PC-3 (cell line): ENCODE measurements at regions not wholly inside any gene's neighbourhood (a gene's known extent, or its start where the extent isn't known, plus 50 kb on each side); places are given as distances from the start of the nearest gene placed in this dataset.

ENCODE experiments used
- ATAC-seq: fragments of 200-7000 bp; cut with Tn5 transposase; 2 replicates; pipeline ENCODE4 v1.9.1; 2020; ENCODE audit warnings: mild to moderate bottlenecking, moderate library complexity
- BruUV-seq: library from RNA; stranded (reverse); fragments of 400-500 nt; replicated peaks from 2 replicates; lab custom pipeline; 2021; lab: Mats Ljungman, UMichigan
- CTCF ChIA-PET: fragments of 300-600 bp; sonication (Branson Sonifier 250); formaldehyde crosslinking; loops from one replicate; lab custom pipeline; 2022; ENCODE audit warnings: antibody characterized with exemption; lab: Charles Lee
- POLR2A ChIA-PET: fragments of 300-600 bp; sonication (Branson Sonifier 250); formaldehyde crosslinking; loops from one replicate; lab custom pipeline; 2022; ENCODE audit warnings: antibody characterized with exemption; ENCODE audit not compliant: unreplicated experiment; lab: Charles Lee
- DNase-seq: peaks from one replicate; pipeline ENCODE4 v3.0.0-alpha.2; 2015
- H2AFZ ChIP-seq: fragments of 300-600 bp; sonication (generic); 2 replicates; pipeline ENCODE4 v1.6.0; 2016; ENCODE audit warnings: antibody characterized with exemption, low read length
- H3F3A ChIP-seq: fragments of 300-600 bp; sonication (generic); one replicate; pipeline ENCODE4 v1.6.0; 2017; ENCODE audit warnings: antibody characterized with exemption, low read length, control low read depth, mild to moderate bottlenecking; ENCODE audit not compliant: unreplicated experiment
- H3K27ac ChIP-seq: fragments of 300-600 bp; sonication (generic); 2 replicates; pipeline ENCODE4 v1.5.1; 2016; ENCODE audit warnings: mild to moderate bottlenecking, low read length
- H3K27me3 ChIP-seq: fragments of 300-600 bp; sonication (generic); 2 replicates; pipeline ENCODE4 v1.6.1; 2016; ENCODE audit warnings: low read length, mixed read lengths
- H3K36me3 ChIP-seq: fragments of 300-600 bp; sonication (generic); 2 replicates; pipeline ENCODE4 v1.6.1; 2016; ENCODE audit warnings: low read depth, mixed run types, low read length, mixed read lengths
- H3K4me1 ChIP-seq: fragments of 300-600 bp; sonication (generic); 2 replicates; pipeline ENCODE4 v1.5.1; 2016; ENCODE audit warnings: low read length; ENCODE audit not compliant: insufficient read depth
- H3K4me2 ChIP-seq: fragments of 300-600 bp; sonication (generic); 2 replicates; pipeline ENCODE4 v1.6.0; 2016; ENCODE audit warnings: low read length
- H3K4me3 ChIP-seq: fragments of 300-600 bp; sonication (generic); 2 replicates; pipeline ENCODE4 v1.5.1; 2016; ENCODE audit warnings: mild to moderate bottlenecking, low read length, mixed read lengths
- H3K79me2 ChIP-seq: fragments of 300-600 bp; sonication (generic); 2 replicates; pipeline ENCODE4 v1.6.1; 2017; ENCODE audit warnings: low read length, mixed read lengths
- H3K9ac ChIP-seq: fragments of 300-600 bp; sonication (generic); 2 replicates; pipeline ENCODE4 v1.6.0; 2016; ENCODE audit warnings: mild to moderate bottlenecking, low read length
- H3K9me2 ChIP-seq: fragments of 300-600 bp; sonication (generic); replicated peaks from 2 replicates; pipeline ENCODE4 v1.6.1; 2016; ENCODE audit warnings: mixed run types, low read length, mixed read lengths
- H3K9me3 ChIP-seq: fragments of 300-600 bp; sonication (generic); 2 replicates; pipeline ENCODE4 v1.6.1; 2016; ENCODE audit warnings: low read length, mixed read lengths
- H4K20me1 ChIP-seq: fragments of 300-600 bp; sonication (generic); 2 replicates; pipeline ENCODE4 v1.6.1; 2016; ENCODE audit warnings: low read length, mixed read lengths
- CTCF ChIP-seq: fragments of 300-600 bp; sonication (generic); conservative IDR thresholded peaks from 2 replicates; pipeline ENCODE4 v1.5.1; 2017; ENCODE audit warnings: antibody characterized with exemption, low read depth, mild to moderate bottlenecking, low read length
- EZH2 ChIP-seq: fragments of 300-600 bp; sonication (generic); IDR thresholded peaks from one replicate; pipeline ENCODE4 v1.6.1; 2017; ENCODE audit warnings: antibody characterized with exemption, mild to moderate bottlenecking, low read length; ENCODE audit not compliant: unreplicated experiment
- EZH2phosphoT487 ChIP-seq: fragments of 300-600 bp; sonication (generic); IDR thresholded peaks from 2 replicates; pipeline ENCODE4 v1.6.1; 2018; ENCODE audit warnings: mild to moderate bottlenecking, antibody characterized with exemption, low read length, borderline replicate concordance
- intact Hi-C: fragments of 100-400 bp; cut with micrococcal nuclease; formaldehyde crosslinking; loops from 2 replicates; pipeline ENCODE4 v1.9.0; 2023

GRCh38 chr7:46957195-46957594, 624.7 kb downstream of the TNS3 start:
- ChIA-PET CTCF (no interaction called here), POLR2A (no interaction called here)
- no peaks in the 10 kb centered on the region for H3K36me3 ChIP-seq
- H3K9me2 ChIP-seq, result no peaks in the 10 kb centered on the region; the same call in 1 of the 2 replicates
- no peak overlapping the region for H3K4me2 ChIP-seq
- H3K27me3 ChIP-seq, result no peaks in the 10 kb centered on the region
- no peaks in the 10 kb centered on the region for H3K79me2 ChIP-seq
- DNase-seq (no peak), ATAC-seq (no peak)
- H3K9ac ChIP-seq, result no peak overlapping the region
- no peak overlapping the region for H3K4me3 ChIP-seq
- no peak overlapping the region for H2AFZ ChIP-seq
- no peak overlapping the region for H3K27ac ChIP-seq
- no peaks in the 10 kb centered on the region for H3F3A ChIP-seq
- no peaks in the 10 kb centered on the region for H3K4me1 ChIP-seq
- H4K20me1 ChIP-seq, result no peaks in the 10 kb centered on the region
- no peak for TF ChIP-seq EZH2
- no peak for TF ChIP-seq CTCF
- no peak for TF ChIP-seq EZH2phosphoT487
- intact Hi-C loops, result no loop called here
- no peaks in the 10 kb centered on the region for H3K9me3 ChIP-seq
- no TSS peak for BruUV-seq

- BruUV-seq, result no TSS peak
Measured at GRCh38 chr7:46955531-46955930, 626.4 kb downstream of the TNS3 start.

More at GRCh38 chr7:46955531-46955930, 626.4 kb downstream of the TNS3 start:
- Histone ChIP-seq H3K9ac (no peak overlapping the region), H3K4me2 (no peak overlapping the region), H3K4me3 (no peak overlapping the region), H3K36me3 (no peaks in the 10 kb centered on the region), H2AFZ (no peak overlapping the region), H3K4me1 (no peaks in the 10 kb centered on the region), H3K27me3 (no peaks in the 10 kb centered on the region), H3K27ac (no peak overlapping the region), H4K20me1 (no peaks in the 10 kb centered on the region), H3F3A (no peaks in the 10 kb centered on the region), H3K79me2 (no peaks in the 10 kb centered on the region), H3K9me3 (no peaks in the 10 kb centered on the region), H3K9me2 (no peaks in the 10 kb centered on the region)
- ATAC-seq (no peak), DNase-seq (no peak)
- ChIA-PET CTCF (no interaction called here), POLR2A (no interaction called here)
- intact Hi-C loops, result no loop called here
- TF ChIP-seq EZH2phosphoT487 (no peak), CTCF (no peak), EZH2 (no peak)
